HL-60 (cell line): ENCODE measurements at regions not wholly inside any gene's neighbourhood (a gene's known extent, or its start where the extent isn't known, plus 50 kb on each side); places are given as distances from the start of the nearest gene placed in this dataset.

Experiments
- CTCF ChIP-seq: IDR thresholded peaks from one replicate; pipeline ENCODE4 v1.5.1; 2011; ENCODE audit warnings: low read length, control low read depth, inconsistent platforms; ENCODE audit not compliant: insufficient read depth
- GABPA ChIP-seq: IDR thresholded peaks from 2 replicates; pipeline ENCODE4 v1.6.1; 2012; ENCODE audit warnings: low read depth
- POLR2AphosphoS5 ChIP-seq: IDR thresholded peaks from 2 replicates; pipeline ENCODE4 v1.6.1; 2012; ENCODE audit warnings: low read depth
- REST ChIP-seq: IDR thresholded peaks from 2 replicates; pipeline ENCODE4 v1.6.1; 2012; ENCODE audit warnings: low read depth; ENCODE audit not compliant: insufficient replicate concordance

- TF ChIP-seq CTCF (no peak), GABPA (no peak), POLR2AphosphoS5 (no peak), REST (no peak)
Observed at GRCh38 chr6:141472162-141472928, 660.4 kb upstream of the GJE1 start.
